IMR-90 (cell line): ENCODE measurements at regions not wholly inside any gene's neighbourhood (a gene's known extent, or its start where the extent isn't known, plus 50 kb on each side); places are given as distances from the start of the nearest gene placed in this dataset.

Source experiments
- ATAC-seq: fragments of 200-7000 bp; cut with Tn5 transposase; 2 replicates; pipeline ENCODE4 v1.9.1; 2020; ENCODE audit warnings: low read depth, mild to moderate bottlenecking, moderate library complexity
- BruUV-seq: library from RNA; stranded (reverse); fragments of 400-500 nt; replicated peaks from 2 replicates; lab custom pipeline; 2021; lab: Mats Ljungman, UMichigan
- CTCF ChIA-PET: fragments of 300-600 bp; formaldehyde crosslinking; extraction: SDS; loops from one replicate; lab custom pipeline; 2021; ENCODE audit warnings: antibody characterized with exemption; lab: Yijun Ruan, JAX
- POLR2A ChIA-PET: fragments of 300-600 bp; sonication (Branson Sonifier 250); formaldehyde crosslinking; loops from one replicate; lab custom pipeline; 2022; ENCODE audit warnings: antibody characterized with exemption; ENCODE audit not compliant: unreplicated experiment; lab: Charles Lee
- DNase-seq: peaks from one replicate; pipeline ENCODE4 v3.0.0; 2013
- H2AFZ ChIP-seq: replicated peaks from 2 replicates; pipeline ENCODE3; 2013; ENCODE audit warnings: low read length, mild to moderate bottlenecking; ENCODE audit not compliant: poor library complexity
- H2AK5ac ChIP-seq: 2 replicates; pipeline ENCODE4 v1.6.1; 2013; ENCODE audit warnings: low read depth, low read length, inconsistent platforms
- H2AK9ac ChIP-seq: replicated peaks from 2 replicates; pipeline ENCODE3; 2013; ENCODE audit warnings: mild to moderate bottlenecking, low read depth, low read length, moderate library complexity; ENCODE audit not compliant: poor library complexity
- H2BK120ac ChIP-seq: 2 replicates; pipeline ENCODE4 v1.6.1; 2013; ENCODE audit warnings: low read depth, low read length, inconsistent platforms
- H2BK15ac ChIP-seq: 3 replicates; pipeline ENCODE4 v1.6.1; 2013; ENCODE audit warnings: low read depth, low read length, inconsistent platforms
- H2BK20ac ChIP-seq: 2 replicates; pipeline ENCODE4 v1.6.1; 2013; ENCODE audit warnings: low read depth, mild to moderate bottlenecking, inconsistent platforms, low read length, moderate library complexity
- H2BK5ac ChIP-seq: 2 replicates; pipeline ENCODE4 v1.6.1; 2013; ENCODE audit warnings: mild to moderate bottlenecking, low read depth, low read length, inconsistent platforms; ENCODE audit not compliant: poor library complexity, severe bottlenecking
- H3K14ac ChIP-seq: replicated peaks from 2 replicates; pipeline ENCODE4 v1.6.1; 2013; ENCODE audit warnings: low read depth, low read length, inconsistent platforms
- H3K18ac ChIP-seq: 2 replicates; pipeline ENCODE4 v1.6.1; 2013; ENCODE audit warnings: low read depth, low read length, control low read depth
- H3K23ac ChIP-seq: 2 replicates; pipeline ENCODE4 v1.6.1; 2013; ENCODE audit warnings: low read depth, low read length, inconsistent platforms
- H3K27ac ChIP-seq: 2 replicates; pipeline ENCODE4 v1.5.1; 2013; ENCODE audit warnings: mild to moderate bottlenecking, control low read depth, low read length; ENCODE audit not compliant: insufficient read depth
- H3K27me3 ChIP-seq: 2 replicates; pipeline ENCODE4 v1.6.1; 2013; ENCODE audit warnings: low read length; ENCODE audit not compliant: control insufficient read depth, insufficient read depth
- H3K36me3 ChIP-seq: 2 replicates; pipeline ENCODE4 v1.6.1; 2013; ENCODE audit warnings: low read length, mixed read lengths; ENCODE audit not compliant: control insufficient read depth, insufficient read depth
- H3K4ac ChIP-seq: 2 replicates; pipeline ENCODE4 v1.6.1; 2013; ENCODE audit warnings: low read depth, low read length, inconsistent platforms
- H3K4me1 ChIP-seq: 2 replicates; pipeline ENCODE4 v1.6.1; 2013; ENCODE audit warnings: low read length, mixed read lengths; ENCODE audit not compliant: control insufficient read depth, insufficient read depth
- H3K4me2 ChIP-seq: 2 replicates; pipeline ENCODE4 v1.6.1; 2013; ENCODE audit warnings: low read depth, mild to moderate bottlenecking, control low read depth, low read length, moderate library complexity
- H3K4me3 ChIP-seq: 2 replicates; pipeline ENCODE4 v1.5.1; 2013; ENCODE audit warnings: low read depth, mild to moderate bottlenecking, control low read depth, low read length, moderate library complexity; ENCODE audit not compliant: insufficient read depth
- H3K56ac ChIP-seq: 2 replicates; pipeline ENCODE4 v1.6.1; 2013; ENCODE audit warnings: low read length, inconsistent platforms; ENCODE audit not compliant: insufficient read depth; ENCODE audit errors: extremely low read depth
- H3K79me1 ChIP-seq, 2 experiments: 2 replicates each; pipeline ENCODE4 v1.6.1; 2013; ENCODE audit warnings: low read length in 2 of 2, inconsistent platforms in 1 of 2, low read depth in 1 of 2
- H3K9ac ChIP-seq: 2 replicates; pipeline ENCODE4 v1.6.1; 2013; ENCODE audit warnings: low read depth, low read length, control low read depth
- H3K9me1 ChIP-seq: 2 replicates; pipeline ENCODE4 v1.6.1; 2013; ENCODE audit warnings: low read length, inconsistent platforms; ENCODE audit not compliant: insufficient read depth
- H3K9me3 ChIP-seq: 2 replicates; pipeline ENCODE4 v1.6.1; 2013; ENCODE audit warnings: low read length; ENCODE audit not compliant: control insufficient read depth, insufficient read depth
- H4K20me1 ChIP-seq: 2 replicates; pipeline ENCODE4 v1.6.1; 2013; ENCODE audit warnings: low read length, inconsistent platforms; ENCODE audit not compliant: insufficient read depth
- H4K5ac ChIP-seq: 2 replicates; pipeline ENCODE4 v1.6.1; 2013; ENCODE audit warnings: mild to moderate bottlenecking, low read depth, low read length, control low read depth
- H4K8ac ChIP-seq, 2 experiments: 2 replicates each; pipeline ENCODE4 v1.6.1; 2013; ENCODE audit warnings: low read depth in 2 of 2, low read length in 2 of 2, control low read depth in 1 of 2, inconsistent platforms in 1 of 2
- H4K91ac ChIP-seq: 2 replicates; pipeline ENCODE4 v1.6.1; 2013; ENCODE audit warnings: low read depth, low read length, inconsistent platforms; ENCODE audit not compliant: insufficient read depth
- CTCF ChIP-seq: conservative IDR thresholded peaks from 2 replicates; pipeline ENCODE4 v1.5.1; 2012; ENCODE audit warnings: mild to moderate bottlenecking, low read depth, low read length, improper control_type of control experiment
- ELK1 ChIP-seq: fragments of 150-350 bp; IDR thresholded peaks from 2 replicates; pipeline ENCODE4 v1.6.1; 2016; ENCODE audit warnings: low read depth, mild to moderate bottlenecking, low read length, moderate library complexity, borderline replicate concordance
- FOS ChIP-seq: fragments of 150-350 bp; IDR thresholded peaks from 2 replicates; pipeline ENCODE4 v1.6.1; 2016; ENCODE audit warnings: low read depth, low read length
- MAFK ChIP-seq: IDR thresholded peaks from 2 replicates; pipeline ENCODE4 v1.6.1; 2012; ENCODE audit warnings: low read depth, low read length, improper control_type of control experiment
- MAZ ChIP-seq: IDR thresholded peaks from 2 replicates; pipeline ENCODE4 v1.6.1; 2012; ENCODE audit warnings: low read depth, mild to moderate bottlenecking, low read length, improper control_type of control experiment, moderate library complexity, borderline replicate concordance
- MXI1 ChIP-seq: IDR thresholded peaks from 2 replicates; pipeline ENCODE4 v1.6.1; 2012; ENCODE audit warnings: low read depth, mild to moderate bottlenecking, low read length, moderate library complexity, borderline replicate concordance
- NFE2L2 ChIP-seq: fragments of 150-350 bp; IDR thresholded peaks from 2 replicates; pipeline ENCODE4 v1.6.1; 2016; ENCODE audit warnings: low read depth, mild to moderate bottlenecking, low read length
- POLR2A ChIP-seq: IDR thresholded peaks from 2 replicates; pipeline ENCODE4 v1.6.1; 2012; ENCODE audit warnings: mild to moderate bottlenecking, low read depth, low read length
- RCOR1 ChIP-seq: IDR thresholded peaks from 2 replicates; pipeline ENCODE4 v1.6.1; 2012; ENCODE audit warnings: mild to moderate bottlenecking, low read length, improper control_type of control experiment; ENCODE audit not compliant: insufficient replicate concordance
- SMC3 ChIP-seq: fragments of 150-350 bp; IDR thresholded peaks from 2 replicates; pipeline ENCODE4 v1.6.1; 2016; ENCODE audit warnings: low read depth, mild to moderate bottlenecking, antibody characterized with exemption, low read length, moderate library complexity
- USF2 ChIP-seq: fragments of 150-350 bp; IDR thresholded peaks from 2 replicates; pipeline ENCODE4 v1.6.1; 2017; ENCODE audit warnings: mild to moderate bottlenecking, antibody characterized with exemption, low read length, low read depth
- WGBS, 2 experiments: methylation state at CpG; one replicate each; pipeline versions ENCODE4 v1.1.5 to v1.1.7; 2013; ENCODE audit warnings: missing lambda C conversion rate in 2 of 2; ENCODE audit not compliant: insufficient read length in 1 of 2; ENCODE audit errors: extremely low coverage in 2 of 2; 5-methylcytosine and 5-hydroxymethylcytosine counted together
- dilution Hi-C: fragments of 300-500 bp; cut with HindIII; formaldehyde crosslinking; loops from one replicate; pipeline ENCODE4 v1.14.3; 2018; ENCODE audit warnings: low sequenced_read_pairs; ENCODE audit not compliant: unreplicated experiment
- in situ Hi-C: fragments of 300-500 bp; cut with MboI; formaldehyde crosslinking; loops from 3 replicates; pipeline ENCODE4 v1.14.3; 2019; ENCODE audit warnings: low sequenced_read_pairs, inconsistent platforms, mixed read lengths
- intact Hi-C: fragments of 100-400 bp; cut with micrococcal nuclease; formaldehyde crosslinking; loops from 2 replicates; pipeline ENCODE4 v1.10.0; 2022

- intact Hi-C loops: no loop called here
- dilution Hi-C loops: no loop called here
- H2AK9ac ChIP-seq: no peak overlapping the region
- no peak overlapping the region for H3K14ac ChIP-seq
- no peak overlapping the region for H2AFZ ChIP-seq
- no peaks in the 10 kb centered on the region for H3K9me1 ChIP-seq
- no peak overlapping the region for H2BK5ac ChIP-seq
- H2AK5ac ChIP-seq: no peak overlapping the region
- ChIA-PET CTCF (no interaction called here), POLR2A (no interaction called here)
- in situ Hi-C loops: no loop called here
- no peak overlapping the region for H3K4me2 ChIP-seq
- H3K79me1 ChIP-seq: no peaks in the 10 kb centered on the region
- no CpG with 5 or more reads among the region's 2 CpGs for WGBS, 2 experiments
- no peak overlapping the region for H4K8ac ChIP-seq
- H3K56ac ChIP-seq: no peak overlapping the region
- H4K20me1 ChIP-seq: no peaks in the 10 kb centered on the region
- no peak overlapping the region for H3K18ac ChIP-seq
- H3K4me1 ChIP-seq: no peaks in the 10 kb centered on the region
- H3K27me3 ChIP-seq: no peaks in the 10 kb centered on the region
- H3K27ac ChIP-seq: no peak overlapping the region
- no peak overlapping the region for H4K5ac ChIP-seq
- no peak overlapping the region for H4K91ac ChIP-seq
- H3K4me3 ChIP-seq: no peak overlapping the region
- H2BK20ac ChIP-seq: no peak overlapping the region
- peaks cover 6% of the 10 kb centered on the region; the same call in 1 of the 2 replicates for H3K9me3 ChIP-seq
- no peak overlapping the region for H2BK120ac ChIP-seq
- H3K4ac ChIP-seq: no peak overlapping the region
- no peak overlapping the region for H3K23ac ChIP-seq
- TF ChIP-seq NFE2L2 (no peak), MXI1 (no peak), SMC3 (no peak), POLR2A (no peak), USF2 (no peak), ELK1 (no peak), MAZ (no peak), MAFK (no peak), RCOR1 (no peak), FOS (no peak), CTCF (no peak)
- no TSS peak for BruUV-seq
- no peak overlapping the region for H3K9ac ChIP-seq
- DNase-seq (no peak), ATAC-seq (no peak)
- no peaks in the 10 kb centered on the region for H3K36me3 ChIP-seq
- H2BK15ac ChIP-seq: no peak overlapping the region
Measured at GRCh38 chr5:118076490-118076889, 911.9 kb downstream of the DTWD2 start.
